Fibroblast of skin of abdomen (primary cell): ENCODE measurements at regions not wholly inside any gene's neighbourhood (a gene's known extent, or its start where the extent isn't known, plus 50 kb on each side); places are given as distances from the start of the nearest gene placed in this dataset.

Experiments
- DNase-seq: peaks from one replicate; pipeline ENCODE4 v3.0.0-alpha.2; 2013

DNA sequence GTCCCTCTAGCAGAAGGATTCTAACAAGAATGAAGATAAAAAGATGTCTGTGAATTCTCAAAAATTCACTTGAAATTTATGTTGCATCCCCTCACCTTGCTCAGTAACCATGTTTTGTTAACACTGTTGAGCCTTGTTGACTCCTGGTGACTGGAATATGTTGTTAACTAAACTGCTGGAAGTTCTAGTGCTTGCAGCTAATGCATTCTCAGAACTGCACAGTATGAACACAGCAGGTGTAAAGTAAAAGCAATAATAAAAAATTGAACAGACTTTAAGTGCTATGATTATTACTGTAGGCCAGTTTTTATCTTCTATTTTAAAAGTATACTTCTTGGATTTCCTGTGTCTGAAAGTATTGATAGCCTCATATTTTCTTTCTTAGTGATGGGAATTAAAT, 388.7 kb upstream of the PTPRD start:
- DNase-seq: no peak

DNA sequence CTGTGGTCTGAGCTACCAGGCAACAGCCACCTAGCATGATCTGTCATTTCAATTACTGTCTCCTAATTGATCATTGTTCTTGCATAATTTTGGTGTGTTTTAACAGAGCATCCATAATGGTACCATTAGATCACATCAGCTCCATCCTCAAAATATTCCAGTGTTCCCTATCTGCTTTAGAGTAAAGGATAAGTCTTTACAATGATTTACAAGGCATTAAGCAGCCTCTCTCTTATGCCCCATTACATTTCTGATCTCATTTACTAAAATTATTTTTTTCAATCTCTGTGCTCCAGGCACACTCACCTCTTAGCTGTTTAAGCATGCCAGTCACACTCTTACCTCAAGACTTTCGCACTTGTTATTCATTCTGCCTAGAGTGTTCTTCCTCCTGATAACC, 389.9 kb upstream of the PTPRD start:
- no peak for DNase-seq

DNA sequence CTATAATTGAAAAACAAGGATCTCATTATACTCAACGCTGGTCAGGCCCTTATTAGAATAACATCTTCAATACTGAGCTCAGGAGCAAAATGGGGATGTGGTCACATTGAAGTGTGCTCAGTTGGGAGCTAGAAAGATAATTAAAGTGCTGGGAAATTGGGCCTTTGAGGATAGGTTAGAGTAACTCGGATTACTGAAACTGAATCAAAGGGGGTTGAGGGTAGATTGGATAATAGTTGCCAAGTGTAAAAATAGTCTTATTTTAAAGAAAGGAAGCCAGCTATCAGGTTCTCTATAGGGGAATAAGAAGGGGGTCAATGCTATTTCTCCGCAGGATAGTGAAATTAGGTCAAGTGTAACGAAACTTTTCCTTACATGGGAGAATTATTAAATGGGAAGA, 391.0 kb upstream of the PTPRD start:
- no peak for DNase-seq

DNA sequence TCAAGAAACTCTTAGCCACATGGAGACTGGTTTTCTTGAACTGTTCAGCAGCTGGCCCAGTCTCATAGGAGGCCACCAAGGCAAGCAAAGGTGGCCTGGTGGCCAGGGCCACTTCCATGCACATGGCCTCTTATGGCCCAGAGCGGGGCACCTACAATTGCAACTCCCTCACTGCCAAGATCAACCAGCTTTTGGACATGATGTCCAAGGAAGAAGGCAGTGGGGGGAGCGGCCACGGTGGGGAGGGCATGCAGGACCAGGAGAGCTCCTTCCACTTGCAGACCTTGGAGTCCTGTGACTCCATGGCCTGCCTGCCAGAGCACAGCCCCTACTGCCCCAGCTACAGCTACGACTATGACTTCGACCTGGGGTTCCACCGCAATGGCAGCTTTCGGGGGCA, 398.9 kb upstream of the PTPRD start:
- DNase-seq: no peak

DNA sequence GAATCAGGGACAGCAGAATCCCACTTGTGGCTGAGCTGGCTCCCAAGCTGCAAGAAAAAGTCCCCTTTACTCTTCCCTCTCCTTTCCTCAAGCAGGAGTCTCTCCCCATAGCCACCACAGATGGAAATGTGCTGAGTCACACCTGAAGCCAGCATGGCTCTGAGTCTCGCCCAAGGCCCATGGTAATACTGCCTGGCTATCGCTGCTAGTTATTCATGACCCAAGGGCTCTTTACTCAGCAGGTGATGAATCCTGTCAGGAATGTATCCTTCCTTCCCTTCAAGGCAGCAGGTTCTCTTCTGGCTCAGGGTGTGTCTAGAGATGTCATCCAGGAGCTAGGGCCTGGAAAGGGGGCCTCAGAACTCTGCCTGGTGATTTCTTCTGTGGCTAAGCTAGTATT, 403.3 kb upstream of the PTPRD start:
- DNase-seq: no peak

DNA sequence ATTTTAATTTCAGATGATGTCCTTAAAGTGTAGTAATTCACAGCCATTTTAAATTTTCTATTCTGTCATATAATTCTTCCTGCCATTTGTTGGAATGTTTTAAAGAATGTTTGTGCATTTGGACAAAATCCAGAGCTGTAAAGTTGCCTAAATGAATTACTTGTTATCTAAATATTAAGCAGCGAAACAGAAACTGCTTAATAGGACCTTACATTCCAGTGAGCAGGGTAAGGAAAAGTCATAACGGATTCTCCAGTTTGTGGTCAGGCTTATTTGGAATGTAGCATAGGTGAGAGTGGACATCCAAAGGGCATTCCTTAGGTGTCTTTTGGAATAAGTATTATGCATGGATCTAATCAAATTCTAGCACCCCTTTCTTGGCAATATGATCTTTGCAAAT, 410.4 kb upstream of the PTPRD start:
- DNase-seq: peak; percentile 4

DNA sequence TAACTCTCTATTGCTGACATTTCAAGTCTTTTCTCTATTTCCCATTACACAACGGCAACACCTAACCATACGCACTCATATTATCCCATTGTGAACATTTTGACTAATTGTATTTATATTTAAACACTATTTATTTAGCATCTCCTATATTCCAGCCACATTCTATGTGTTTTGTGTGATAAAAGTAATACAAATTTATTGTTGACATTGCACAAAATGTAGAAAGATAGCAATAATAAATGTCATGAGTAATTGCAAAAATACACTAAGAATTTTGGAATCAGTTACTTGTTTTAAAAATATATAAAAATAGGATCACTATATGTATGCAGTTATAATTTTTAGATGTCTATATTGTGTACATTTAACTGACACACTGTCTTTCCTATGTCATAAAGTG, 413.0 kb upstream of the PTPRD start:
- no peak for DNase-seq

DNA sequence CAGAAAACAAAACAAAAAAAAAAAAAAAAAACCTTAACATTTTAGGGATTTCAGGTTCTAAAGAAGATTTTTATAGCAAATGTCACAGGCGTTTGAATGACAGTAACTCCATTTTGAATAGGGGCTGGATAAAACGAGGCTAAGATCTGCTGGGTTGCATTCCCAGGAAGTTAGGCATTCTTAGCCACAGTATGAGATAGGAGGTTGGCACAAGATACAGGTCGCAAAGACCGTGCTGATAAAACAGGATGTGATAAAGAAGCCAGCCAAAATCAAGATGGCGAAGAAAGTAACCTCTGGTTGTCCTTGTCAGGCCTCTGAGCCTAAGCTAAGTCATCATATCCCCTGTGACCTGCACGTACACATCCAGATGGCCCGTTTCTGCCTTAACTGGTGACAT, 425.6 kb upstream of the PTPRD start:
- DNase-seq: no peak

DNA sequence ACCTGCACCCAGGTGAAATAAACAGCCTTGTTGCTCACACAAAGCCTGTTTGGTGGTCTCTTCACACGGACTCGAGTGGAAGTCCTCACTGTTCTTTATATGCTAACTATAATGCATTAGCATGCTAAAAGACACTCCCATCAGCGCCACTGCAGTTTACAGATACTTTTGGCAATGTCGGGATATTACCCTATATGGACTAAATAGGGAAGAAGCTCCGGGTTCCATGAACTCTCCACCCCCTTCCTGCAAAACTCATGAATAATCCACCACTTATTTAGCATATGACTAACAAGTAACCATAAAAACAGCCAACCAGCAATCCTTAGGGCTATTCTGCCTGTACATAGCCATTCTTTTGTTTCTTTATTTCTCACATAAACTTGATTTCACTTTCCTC, 426.2 kb upstream of the PTPRD start:
- peak; percentile 2 for DNase-seq

DNA sequence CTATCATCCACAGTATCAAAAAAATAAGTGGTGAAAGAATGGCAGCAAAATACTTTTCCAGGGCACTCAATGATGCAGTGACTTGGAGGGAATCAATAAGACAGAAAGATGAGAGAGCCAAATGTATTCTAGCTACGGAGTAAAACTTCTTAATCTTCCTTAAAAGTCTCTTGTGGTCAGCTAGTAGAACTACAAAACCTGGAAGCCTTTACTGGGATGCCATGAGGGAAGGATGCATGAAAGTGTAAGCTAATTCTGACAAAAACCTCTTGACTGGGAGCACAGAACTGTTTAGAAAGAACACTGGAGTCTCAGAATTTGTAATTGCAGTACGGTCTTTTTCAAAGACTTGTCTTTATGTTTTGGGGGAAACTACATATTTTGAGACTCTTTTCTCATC, 432.8 kb upstream of the PTPRD start:
- no peak for DNase-seq

DNA sequence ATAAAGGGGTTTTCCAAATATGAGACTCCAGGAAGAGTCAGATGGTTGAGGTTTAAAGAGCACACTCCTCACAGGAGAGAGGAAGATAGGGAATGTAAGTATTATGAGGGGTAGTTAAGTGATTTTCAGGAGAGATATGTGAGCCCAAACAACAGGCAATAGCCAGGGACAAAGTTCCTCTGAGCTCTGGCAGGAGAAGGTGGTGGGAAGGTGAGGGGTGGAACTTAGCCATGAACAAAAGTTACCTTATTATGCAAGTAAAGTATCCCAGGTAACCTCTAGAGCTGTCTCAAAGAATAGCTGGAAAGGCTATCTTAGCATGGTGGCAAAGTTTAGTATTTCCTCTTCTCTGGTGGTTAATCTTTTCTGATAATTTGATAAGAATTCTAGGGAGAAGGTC, 450.5 kb upstream of the PTPRD start:
- DNase-seq: no peak

DNA sequence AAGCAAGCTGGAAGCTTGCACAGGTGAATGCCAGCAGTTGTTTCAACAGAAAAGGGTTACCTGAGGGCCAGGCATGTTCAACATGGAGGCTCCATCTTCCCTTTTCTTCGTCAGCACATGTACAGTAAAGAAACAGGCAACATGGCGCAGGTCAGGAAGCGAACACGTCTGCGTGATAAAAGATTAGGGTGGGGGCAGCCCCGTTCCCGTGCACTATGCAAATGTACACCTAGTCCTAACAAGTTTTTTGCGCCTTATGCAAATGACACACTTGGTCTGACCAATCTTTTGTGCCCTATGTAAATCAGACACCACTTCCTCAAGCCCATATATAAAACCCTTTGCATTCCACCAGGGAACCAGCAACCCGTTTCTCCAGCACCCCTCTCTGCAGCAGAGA, 452.1 kb upstream of the PTPRD start:
- no peak for DNase-seq

DNA sequence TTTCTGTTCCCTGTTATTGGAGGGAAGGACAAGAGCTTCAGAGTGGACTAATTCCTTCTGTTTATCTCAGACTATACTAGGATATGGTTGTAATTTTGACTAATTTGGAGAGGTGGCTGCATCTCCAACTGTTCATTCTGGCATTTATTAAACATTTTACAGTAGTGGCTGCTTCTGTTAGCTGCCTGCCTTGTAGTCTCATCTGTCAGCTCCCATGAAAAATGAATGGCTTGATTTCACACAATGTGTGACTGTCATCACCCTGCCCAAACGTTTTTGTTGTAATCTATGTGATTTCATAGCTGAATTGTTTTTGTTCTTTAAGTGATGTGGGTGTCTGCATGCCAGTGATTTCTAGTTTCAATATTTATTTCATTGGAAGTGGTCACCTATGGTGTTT, 459.4 kb upstream of the PTPRD start:
- DNase-seq: no peak

DNA sequence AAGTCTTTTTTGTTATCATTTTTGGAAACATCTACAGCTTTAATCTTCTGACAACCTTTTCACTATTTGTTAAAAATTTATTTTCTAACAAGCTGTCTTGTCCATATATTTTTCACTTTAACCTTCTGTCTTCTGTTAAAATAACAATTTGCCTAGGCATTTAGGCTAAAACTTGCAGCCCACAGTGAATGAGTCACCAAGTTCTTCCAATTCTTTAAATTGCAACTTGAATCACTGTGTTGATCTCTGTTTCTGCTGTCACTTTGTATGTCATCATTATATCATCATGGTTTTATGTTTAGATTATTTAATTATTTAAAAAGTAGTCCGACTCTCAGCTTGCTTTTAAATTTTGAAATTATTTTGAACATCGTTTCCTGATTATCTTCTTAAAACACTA, 473.8 kb upstream of the PTPRD start:
- peak; percentile 73 for DNase-seq

DNA sequence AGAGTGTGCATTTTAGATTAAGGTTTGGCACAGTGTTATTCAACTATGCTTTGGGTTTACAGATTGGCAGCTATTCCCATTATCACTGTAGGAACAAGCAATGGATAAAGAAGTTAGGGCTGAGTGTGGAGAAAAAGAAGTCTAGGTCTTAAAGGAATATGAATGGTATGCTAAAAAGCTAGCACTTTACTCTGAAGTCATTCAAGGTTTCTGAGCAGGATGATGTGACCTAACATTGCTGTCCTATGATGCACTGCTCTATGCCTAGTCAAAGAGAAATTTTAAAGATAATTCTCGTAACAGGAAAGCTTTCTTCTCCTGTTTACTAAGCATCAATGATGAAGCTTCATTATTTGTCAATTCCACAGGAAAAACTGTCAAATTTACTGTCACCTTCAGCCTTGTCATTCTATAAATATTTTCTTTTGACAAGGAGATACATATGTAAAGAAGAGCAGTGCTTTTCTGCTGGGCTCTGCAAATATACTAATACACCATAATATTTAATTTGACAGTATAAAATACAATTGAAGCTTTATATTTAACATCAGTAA, 476.1 kb upstream of the PTPRD start:
- DNase-seq: peak; percentile 10

DNA sequence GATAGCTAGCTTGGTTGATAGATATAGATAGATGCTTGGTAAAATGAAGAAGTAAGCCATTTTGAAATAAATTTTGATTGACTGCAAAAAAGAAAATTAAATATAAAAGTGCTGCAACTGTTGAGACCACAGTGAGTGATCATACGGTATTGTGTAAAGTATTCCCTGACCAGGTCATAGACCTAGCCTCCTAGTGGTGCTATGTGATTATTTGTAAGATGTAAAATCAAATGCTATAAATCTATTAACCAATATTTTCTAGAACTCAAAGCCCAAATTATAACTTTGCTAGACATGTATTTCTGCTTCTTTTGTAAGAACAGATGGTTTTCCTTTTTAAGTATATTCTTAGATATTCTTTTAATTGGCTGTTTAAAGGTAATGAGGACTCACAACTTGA, 480.2 kb upstream of the PTPRD start:
- DNase-seq: no peak

DNA sequence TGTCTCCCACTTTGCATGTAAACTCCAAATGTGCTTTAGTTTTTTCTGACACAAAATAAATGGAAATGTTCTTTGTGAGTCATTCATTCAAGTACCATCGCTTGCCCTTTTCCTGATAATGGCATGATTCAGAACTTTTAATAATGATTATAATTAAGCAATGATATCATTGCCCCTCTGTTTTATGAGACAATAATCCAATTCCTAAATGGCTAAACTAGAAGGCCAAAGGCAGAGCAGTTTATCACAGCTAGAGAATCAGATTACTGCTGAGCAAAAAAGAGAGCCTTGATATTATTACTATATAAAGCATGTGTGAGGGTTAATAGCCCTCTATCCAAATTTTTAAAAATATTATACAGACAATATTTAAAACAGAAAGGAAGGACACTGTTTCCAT, 484.2 kb upstream of the PTPRD start:
- no peak for DNase-seq

DNA sequence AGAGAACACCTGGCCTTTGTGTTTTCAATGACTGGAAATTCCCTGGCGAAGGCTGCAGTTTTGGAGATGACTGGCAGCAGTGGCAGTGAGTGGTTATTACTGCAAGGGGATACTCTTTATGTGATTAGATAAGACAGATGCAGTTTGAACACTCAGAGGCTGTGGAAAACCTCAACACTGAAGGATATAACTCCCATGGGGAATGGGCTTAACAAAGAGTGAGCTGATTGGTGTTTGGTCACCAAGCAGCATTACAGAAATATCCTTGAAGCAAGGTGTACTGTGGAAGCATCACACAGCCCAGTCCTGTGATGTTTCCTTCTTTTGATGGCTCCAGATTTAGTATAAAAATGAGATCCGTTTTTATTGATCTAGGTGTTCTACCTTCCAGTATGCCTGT, 490.7 kb upstream of the PTPRD start:
- no peak for DNase-seq

DNA sequence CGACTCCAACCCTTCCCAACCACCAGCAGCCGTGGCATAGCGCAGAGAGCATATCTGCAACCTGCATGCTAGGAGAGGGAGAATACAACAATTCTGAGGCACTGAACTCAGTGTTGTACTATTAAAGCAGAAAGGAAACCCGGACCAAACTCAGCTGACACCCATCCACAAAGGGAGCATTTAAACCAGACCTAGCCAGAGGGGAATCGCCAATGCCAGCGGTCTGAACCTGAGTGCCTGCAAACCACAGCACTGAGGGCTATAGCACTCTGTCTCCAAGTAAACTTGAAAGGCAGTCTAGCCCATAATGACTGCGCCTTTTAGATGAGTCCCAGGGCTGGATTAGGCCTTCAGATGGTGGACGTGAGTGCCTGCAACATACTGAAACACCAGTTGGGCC, 494.4 kb upstream of the PTPRD start:
- no peak for DNase-seq

DNA sequence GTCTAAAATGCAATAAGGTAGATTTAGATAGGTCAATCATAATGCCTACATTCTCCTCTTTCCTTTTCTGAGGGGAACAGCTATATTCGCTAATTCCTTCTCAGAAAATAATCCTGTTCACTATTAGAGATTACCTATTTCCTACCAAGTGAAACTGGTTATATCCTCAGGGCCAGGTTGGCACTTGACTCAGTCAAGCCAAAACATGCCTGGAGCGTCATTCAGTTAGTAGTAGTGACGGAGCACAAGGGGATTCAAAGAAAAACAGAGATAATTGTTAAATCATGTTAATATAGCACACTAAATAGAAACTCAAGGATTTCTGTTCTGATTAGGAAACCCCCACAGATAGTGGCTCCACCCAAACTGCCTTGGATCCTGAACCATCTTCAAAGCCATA, 515.4 kb upstream of the PTPRD start:
- no peak for DNase-seq

DNA sequence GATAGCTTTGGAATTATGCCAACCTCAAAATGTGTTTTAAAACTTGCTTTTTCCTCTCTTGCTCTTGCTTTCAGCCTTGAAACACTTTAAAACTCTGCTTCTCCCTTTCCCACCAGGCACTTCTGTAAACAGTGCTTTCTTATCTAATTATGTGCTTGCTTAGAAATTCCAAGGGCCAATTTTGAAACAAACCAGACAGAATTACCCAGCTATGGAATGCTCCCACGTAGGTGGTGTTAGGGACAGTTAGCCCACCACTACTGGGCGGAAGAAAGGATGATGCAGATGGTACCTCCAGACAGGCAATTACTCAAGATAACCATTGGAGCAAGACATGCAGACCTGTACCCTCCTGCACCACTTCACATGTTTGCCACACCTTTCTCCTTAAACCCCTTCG, 523.0 kb upstream of the PTPRD start:
- DNase-seq: no peak

DNA sequence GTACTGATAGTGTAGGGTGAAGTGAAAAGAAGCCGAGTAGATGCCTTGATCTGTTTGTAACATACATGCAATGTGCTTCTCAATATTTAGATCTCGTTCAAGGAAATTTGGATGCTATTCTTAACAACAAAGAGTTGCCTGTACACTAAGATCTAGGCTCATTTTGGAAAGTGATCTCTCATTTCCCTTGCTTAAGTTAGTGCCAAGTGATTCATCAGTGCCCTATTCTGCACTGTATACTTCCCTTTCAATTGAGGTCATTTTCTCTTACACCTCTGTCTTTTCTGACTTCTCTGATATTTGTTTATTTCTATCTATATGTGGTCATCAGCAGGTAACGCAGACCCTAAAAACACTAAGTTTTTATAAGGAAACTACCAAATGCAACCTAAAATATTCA, 528.6 kb upstream of the PTPRD start:
- DNase-seq: no peak

DNA sequence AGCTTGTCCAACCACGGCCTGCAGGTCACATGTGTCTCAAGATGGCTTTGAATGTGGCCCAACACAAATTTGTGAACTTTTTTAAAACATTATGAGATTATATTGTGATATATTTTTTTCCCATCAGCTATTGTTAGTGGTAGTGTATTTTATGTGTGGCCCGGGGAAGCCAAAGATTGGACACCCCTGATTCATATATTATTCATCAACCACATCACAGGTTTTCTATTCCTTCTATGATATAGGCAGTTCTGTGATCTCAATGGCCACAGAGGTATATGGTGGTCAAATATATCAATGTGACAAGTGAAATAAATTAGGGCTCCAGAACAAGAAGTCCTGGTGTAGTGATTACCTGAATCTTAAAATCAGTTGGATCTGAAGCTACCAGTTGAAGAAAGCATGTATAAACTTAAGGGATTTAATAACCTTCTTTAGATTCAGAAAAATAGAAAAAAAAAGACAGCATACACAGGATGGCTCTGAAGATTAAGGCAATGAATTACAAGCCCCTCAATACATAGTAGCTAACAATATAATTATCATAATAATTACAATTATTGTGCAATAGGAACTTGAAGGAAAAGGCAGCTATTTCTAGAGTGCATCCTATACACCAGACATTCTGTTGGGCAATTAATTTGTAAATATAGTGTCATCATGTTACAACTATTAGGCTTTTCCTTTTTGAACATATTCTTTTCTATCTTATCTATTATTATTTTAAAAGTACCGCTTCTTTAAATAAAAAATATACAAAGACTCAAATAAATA, 530.4 kb upstream of the PTPRD start:
- no peak for DNase-seq

DNA sequence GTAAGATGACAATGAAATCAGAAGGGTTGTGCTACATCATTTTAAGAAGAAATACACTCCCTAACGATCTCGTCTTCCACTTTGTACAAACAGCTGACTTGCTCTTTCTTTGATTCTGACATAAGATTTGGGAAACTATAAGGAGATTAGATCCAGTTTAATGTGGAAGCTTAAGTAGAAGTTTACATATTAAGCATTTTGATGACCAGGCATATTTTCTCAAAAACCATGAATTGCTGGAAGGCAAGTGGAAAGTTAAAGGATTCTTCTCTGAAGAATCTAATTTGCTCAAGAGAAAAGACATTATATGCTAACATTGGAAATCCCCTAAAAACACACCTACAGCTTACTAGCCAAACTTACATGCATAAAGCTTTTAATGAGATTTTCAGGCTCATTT, 531.9 kb upstream of the PTPRD start:
- no peak for DNase-seq

DNA sequence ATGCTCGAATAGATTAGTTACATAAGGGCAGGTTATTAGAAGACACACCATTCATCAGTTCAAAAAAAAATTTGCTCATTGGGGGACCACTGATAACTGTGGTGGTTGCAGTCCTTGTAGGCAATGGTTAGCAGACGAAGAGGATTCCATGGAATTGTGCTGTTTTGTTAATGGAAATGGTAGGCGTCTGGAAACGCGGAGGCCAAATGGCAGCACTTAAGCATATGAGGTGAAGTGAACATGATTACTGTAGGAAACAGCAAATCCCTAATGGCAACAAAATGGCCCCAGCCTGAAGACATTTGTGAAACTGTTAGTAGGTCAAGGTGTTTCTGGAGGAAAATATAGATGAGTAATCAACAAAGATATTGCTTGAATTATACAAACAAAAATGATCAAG, 535.4 kb upstream of the PTPRD start:
- DNase-seq: no peak
